CD4-positive, CD25-positive, alpha-beta regulatory T cell (primary cell): ENCODE measurements at regions not wholly inside any gene's neighbourhood (a gene's known extent, or its start where the extent isn't known, plus 50 kb on each side); places are given as distances from the start of the nearest gene placed in this dataset.

ENCODE experiments used
- ATAC-seq, 2 donors: fragments of 150-1000 bp; cut with Tn5 transposase; one replicate each; pipeline ENCODE4 v1.10.0; 2021; ENCODE audit warnings: low read depth in 2 of 2, moderate number of reproducible peaks in 2 of 2, moderate library complexity in 1 of 2
- DNase-seq, 3 donors: peaks; one replicate each; pipeline versions ENCODE4 v3.0.0 to v3.0.0-alpha.2; 2012 to 2022; ENCODE audit warnings: mixed read lengths in 1 of 3
- H3K27ac ChIP-seq: one replicate; pipeline ENCODE4 v1.7.0; 2013; ENCODE audit warnings: mild to moderate bottlenecking, low read length; ENCODE audit not compliant: insufficient read depth, poor library complexity, severe bottlenecking
- H3K27me3 ChIP-seq: one replicate; pipeline ENCODE4 v1.7.0; 2013; ENCODE audit warnings: low read length; ENCODE audit not compliant: control insufficient read depth, insufficient read depth
- H3K36me3 ChIP-seq: one replicate; pipeline ENCODE4 v1.7.0; 2013; ENCODE audit warnings: mild to moderate bottlenecking, low read length, moderate library complexity; ENCODE audit not compliant: control insufficient read depth, insufficient read depth
- H3K4me1 ChIP-seq: 2 replicates; pipeline ENCODE4 v1.7.0; 2013; ENCODE audit warnings: mild to moderate bottlenecking, low read length; ENCODE audit not compliant: insufficient read depth, control insufficient read depth, poor library complexity, severe bottlenecking
- H3K4me3 ChIP-seq: one replicate; pipeline ENCODE4 v1.7.0; 2013; ENCODE audit warnings: low read depth, mild to moderate bottlenecking, low read length, moderate library complexity
- H3K9me3 ChIP-seq, 2 experiments: 1 replicate in 1 of 2; 2 replicates in 1 of 2; pipeline ENCODE4 v1.7.0; 2013; ENCODE audit warnings: low read length in 2 of 2, mild to moderate bottlenecking in 1 of 2, moderate library complexity in 1 of 2; ENCODE audit not compliant: control insufficient read depth in 2 of 2
- H3K27ac Mint-ChIP-seq, 3 donors: one replicate each; pipeline ENCODE4 v1.8.0; 2020 to 2022; ENCODE audit warnings: mild to moderate bottlenecking in 3 of 3, mixed read lengths in 3 of 3, moderate library complexity in 2 of 3
- H3K27me3 Mint-ChIP-seq: one replicate; pipeline ENCODE4 v1.8.0; 2022; ENCODE audit warnings: mild to moderate bottlenecking, mixed read lengths
- H3K36me3 Mint-ChIP-seq: one replicate; pipeline ENCODE4 v1.8.0; 2020; ENCODE audit warnings: mixed read lengths
- H3K4me1 Mint-ChIP-seq, 4 donors: one replicate each; pipeline ENCODE4 v1.8.0; 2020 to 2022; ENCODE audit warnings: mixed read lengths in 4 of 4, mild to moderate bottlenecking in 1 of 4
- H3K4me3 Mint-ChIP-seq, 4 donors: one replicate each; pipeline ENCODE4 v1.8.0; 2020 to 2022; ENCODE audit warnings: mild to moderate bottlenecking in 4 of 4, mixed read lengths in 4 of 4, moderate library complexity in 3 of 4
- H3K9me3 Mint-ChIP-seq, 7 donors: one replicate each; pipeline ENCODE4 v1.8.0; 2020 to 2022; ENCODE audit warnings: mixed read lengths in 7 of 7, mild to moderate bottlenecking in 3 of 7, moderate library complexity in 2 of 7

GRCh38 chr20:59514554-59514953 is 89.8 kb upstream of the PHACTR3 start:
- peaks cover 4% of the 10 kb centered on the region for H3K27me3 ChIP-seq
- DNase-seq: no peak
- Mint-ChIP-seq H3K27ac (no peak overlapping the region), H3K4me3 (no peak overlapping the region), H3K36me3 (no peaks in the 10 kb centered on the region), H3K4me1 (peaks cover 0 to 3% (median 1%) of the 10 kb centered on the region in 4 donors), H3K27me3 (peaks cover 24% of the 10 kb centered on the region), H3K9me3 (peaks cover 0 to 1% (median 0%) of the 10 kb centered on the region in 7 donors)
- ATAC-seq: no peak
- no peak overlapping the region for H3K4me3 ChIP-seq
- no peaks in the 10 kb centered on the region for H3K4me1 ChIP-seq
- H3K27ac ChIP-seq: no peak overlapping the region
- H3K36me3 ChIP-seq: no peaks in the 10 kb centered on the region
- H3K9me3 ChIP-seq: no peaks in the 10 kb centered on the region

- H3K27ac Mint-ChIP-seq: no peak overlapping the region
Observed at GRCh38 chr20:59515013-59515905, 89.1 kb upstream of the PHACTR3 start.

GRCh38 chr20:59515906-59516209 is 88.5 kb upstream of the PHACTR3 start:
- Mint-ChIP-seq H3K9me3 (peaks cover 0 to 1% (median 0%) of the 10 kb centered on the region in 7 donors), H3K4me1 (peaks cover 0 to 3% (median 1%) of the 10 kb centered on the region in 4 donors), H3K27me3 (peaks cover 32% of the 10 kb centered on the region), H3K4me3 (no peak overlapping the region), H3K36me3 (no peaks in the 10 kb centered on the region), H3K27ac (no peak overlapping the region)
- no peaks in the 10 kb centered on the region for H3K9me3 ChIP-seq
- DNase-seq (no peak), ATAC-seq (no peak)
- H3K27me3 ChIP-seq: peaks cover 6% of the 10 kb centered on the region
- H3K4me1 ChIP-seq: no peaks in the 10 kb centered on the region
- H3K4me3 ChIP-seq: no peak overlapping the region
- no peak overlapping the region for H3K27ac ChIP-seq
- no peaks in the 10 kb centered on the region for H3K36me3 ChIP-seq

More at GRCh38 chr20:59515013-59515905, 89.1 kb upstream of the PHACTR3 start:
- H3K9me3 ChIP-seq: no peaks in the 10 kb centered on the region
- Mint-ChIP-seq H3K4me3 (no peak overlapping the region), H3K4me1 (peaks cover 0 to 3% (median 1%) of the 10 kb centered on the region in 4 donors), H3K36me3 (no peaks in the 10 kb centered on the region), H3K27me3 (peaks cover 26% of the 10 kb centered on the region), H3K9me3 (peaks cover 0 to 1% (median 0%) of the 10 kb centered on the region in 7 donors)
- no peak for ATAC-seq
- no peak overlapping the region for H3K4me3 ChIP-seq
- no peaks in the 10 kb centered on the region for H3K36me3 ChIP-seq
- H3K27ac ChIP-seq: no peak overlapping the region
- DNase-seq: no peak
- H3K4me1 ChIP-seq: no peaks in the 10 kb centered on the region
- H3K27me3 ChIP-seq: peaks cover 6% of the 10 kb centered on the region

- peaks cover 43% of the 10 kb centered on the region for H3K27me3 Mint-ChIP-seq
- peak; percentile 42 to 53 for ATAC-seq
- peak in 2 of 3 donors; percentile 25 to 57 for DNase-seq
Observed at GRCh38 chr20:59518881-59519706, 85.2 kb upstream of the PHACTR3 start.

GRCh38 chr20:59519707-59520014 is 84.7 kb upstream of the PHACTR3 start:
- Histone ChIP-seq H3K27ac (no peak overlapping the region), H3K4me1 (no peaks in the 10 kb centered on the region), H3K36me3 (no peaks in the 10 kb centered on the region), H3K27me3 (peaks cover 6% of the 10 kb centered on the region), H3K4me3 (no peak overlapping the region), H3K9me3 (no peaks in the 10 kb centered on the region)
- ATAC-seq: no peak
- DNase-seq: no peak
- no peak overlapping the region for H3K27ac Mint-ChIP-seq
- no peaks in the 10 kb centered on the region for H3K36me3 Mint-ChIP-seq
- no peak overlapping the region for H3K4me3 Mint-ChIP-seq
- H3K4me1 Mint-ChIP-seq: peaks cover 0 to 3% (median 1%) of the 10 kb centered on the region in 4 donors
- H3K27me3 Mint-ChIP-seq: peaks cover 48% of the 10 kb centered on the region
- peaks cover 0 to 1% (median 0%) of the 10 kb centered on the region in 7 donors for H3K9me3 Mint-ChIP-seq

More at GRCh38 chr20:59518881-59519706, 85.2 kb upstream of the PHACTR3 start:
- Histone ChIP-seq H3K4me1 (no peaks in the 10 kb centered on the region), H3K36me3 (no peaks in the 10 kb centered on the region), H3K27ac (no peak overlapping the region), H3K9me3 (no peaks in the 10 kb centered on the region), H3K4me3 (no peak overlapping the region), H3K27me3 (peaks cover 7% of the 10 kb centered on the region)
- Mint-ChIP-seq H3K36me3 (no peaks in the 10 kb centered on the region), H3K27ac (no peak overlapping the region), H3K4me3 (no peak overlapping the region), H3K4me1 (peaks cover 0 to 3% (median 1%) of the 10 kb centered on the region in 4 donors), H3K9me3 (peaks cover 0 to 1% (median 0%) of the 10 kb centered on the region in 7 donors)

- Mint-ChIP-seq H3K27me3 (peaks cover 56% of the 10 kb centered on the region), H3K27ac (no peak overlapping the region), H3K4me1 (peaks cover 0 to 3% (median under 1%) of the 10 kb centered on the region in 4 donors), H3K36me3 (no peaks in the 10 kb centered on the region), H3K9me3 (peaks cover 0 to 1% (median 0%) of the 10 kb centered on the region in 7 donors), H3K4me3 (no peak overlapping the region)
- H3K4me3 ChIP-seq: no peak overlapping the region
- no peaks in the 10 kb centered on the region for H3K9me3 ChIP-seq
- no peak for ATAC-seq
- peaks cover 11% of the 10 kb centered on the region for H3K27me3 ChIP-seq
- no peaks in the 10 kb centered on the region for H3K36me3 ChIP-seq
- no peak for DNase-seq
- H3K4me1 ChIP-seq: no peaks in the 10 kb centered on the region
- H3K27ac ChIP-seq: no peak overlapping the region
Observed at GRCh38 chr20:59520814-59521213, 83.5 kb upstream of the PHACTR3 start.

- Mint-ChIP-seq H3K4me3 (no peak overlapping the region), H3K9me3 (peaks cover 0 to 8% (median 0%) of the 10 kb centered on the region in 7 donors), H3K4me1 (peaks cover 0 to 2% (median 0%) of the 10 kb centered on the region in 4 donors), H3K36me3 (no peaks in the 10 kb centered on the region), H3K27me3 (peaks cover 58% of the 10 kb centered on the region), H3K27ac (no peak overlapping the region)
- no peaks in the 10 kb centered on the region for H3K9me3 ChIP-seq
- ATAC-seq (no peak), DNase-seq (no peak)
- no peak overlapping the region for H3K4me3 ChIP-seq
- no peaks in the 10 kb centered on the region for H3K4me1 ChIP-seq
- peaks cover 17% of the 10 kb centered on the region for H3K27me3 ChIP-seq
- no peak overlapping the region for H3K27ac ChIP-seq
- H3K36me3 ChIP-seq: no peaks in the 10 kb centered on the region
Observed at GRCh38 chr20:59525500-59526241, 78.7 kb upstream of the PHACTR3 start.
